Superior temporal gyrus (tissue), 1 donor: ENCODE measurements at regions not wholly inside any gene's neighbourhood (a gene's known extent, or its start where the extent isn't known, plus 50 kb on each side); places are given as distances from the start of the nearest gene placed in this dataset.
"Not testable (repeated sequence)": the region's sequence is repeated elsewhere in the genome, so short reads cannot be mapped to it uniquely, and the experiment has no call there.

Experiments
- DNase-seq: peaks from one replicate; pipeline ENCODE4 v3.0.0-alpha.2; 2016; ENCODE audit errors: extremely low spot score

DNA sequence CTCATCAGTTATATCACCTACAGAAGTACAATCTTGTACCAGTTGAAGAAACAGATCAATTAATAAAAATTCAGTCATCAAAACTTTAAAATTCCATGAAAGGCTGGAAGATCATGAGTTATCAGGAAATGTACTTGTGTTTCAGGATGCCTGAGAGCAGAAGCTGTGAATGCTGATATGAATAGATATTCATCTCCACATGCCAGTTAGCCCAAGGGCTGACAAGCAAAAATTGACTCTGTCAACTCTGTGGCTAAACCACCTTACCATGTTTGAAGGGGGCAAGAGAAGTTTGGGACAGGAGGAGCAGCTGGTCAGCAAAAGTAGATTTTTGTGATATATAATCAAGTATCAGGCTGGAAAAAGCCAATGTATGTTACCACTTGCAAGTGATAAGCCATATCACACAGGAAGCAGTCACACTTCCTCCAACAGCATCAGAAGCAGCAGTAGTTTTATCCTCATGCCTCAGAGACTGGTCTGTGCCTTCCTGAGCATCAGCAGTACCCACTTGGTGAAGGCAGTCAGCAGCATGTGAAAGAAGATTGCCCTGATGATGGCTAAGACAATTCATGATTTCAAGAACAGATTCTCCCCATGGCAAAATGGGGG is 328.2 kb upstream of the CNTNAP5 start:
- DNase-seq: no peak

GRCh38 chr2:123715467-123715982 is 309.6 kb upstream of the CNTNAP5 start:
- DNase-seq: no peak

DNA sequence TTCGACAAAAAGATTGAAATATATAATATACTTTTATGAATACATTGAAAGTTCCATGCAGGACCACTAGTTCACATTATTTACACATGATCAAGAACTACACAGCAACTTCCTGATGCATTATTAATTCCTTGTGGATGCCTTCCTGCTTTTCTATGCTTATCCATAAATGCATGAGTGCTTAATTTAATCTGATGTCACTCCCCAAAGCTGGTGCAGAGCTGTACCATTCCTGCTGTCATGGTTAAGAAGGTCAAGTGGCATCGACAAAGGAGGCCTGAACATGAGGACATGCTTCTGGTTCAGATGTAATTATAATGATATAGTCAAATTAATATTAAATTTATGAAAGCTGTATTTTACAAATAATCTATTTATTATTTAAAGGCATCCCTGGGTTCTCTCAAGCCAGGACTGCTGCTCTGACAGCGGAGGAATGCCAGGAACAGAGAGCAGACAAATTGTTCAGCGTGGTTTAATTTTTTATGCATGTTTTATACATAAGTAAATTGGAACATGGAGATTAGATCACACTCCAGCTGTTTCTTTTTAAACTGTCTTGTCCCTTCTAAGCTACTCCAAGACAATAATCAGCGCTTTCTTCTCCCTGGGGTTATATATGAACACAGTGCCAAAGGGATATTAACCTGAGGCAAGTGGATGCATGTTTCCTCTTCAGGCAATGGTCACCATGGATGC is 307.3 kb upstream of the CNTNAP5 start:
- DNase-seq: no peak

DNA sequence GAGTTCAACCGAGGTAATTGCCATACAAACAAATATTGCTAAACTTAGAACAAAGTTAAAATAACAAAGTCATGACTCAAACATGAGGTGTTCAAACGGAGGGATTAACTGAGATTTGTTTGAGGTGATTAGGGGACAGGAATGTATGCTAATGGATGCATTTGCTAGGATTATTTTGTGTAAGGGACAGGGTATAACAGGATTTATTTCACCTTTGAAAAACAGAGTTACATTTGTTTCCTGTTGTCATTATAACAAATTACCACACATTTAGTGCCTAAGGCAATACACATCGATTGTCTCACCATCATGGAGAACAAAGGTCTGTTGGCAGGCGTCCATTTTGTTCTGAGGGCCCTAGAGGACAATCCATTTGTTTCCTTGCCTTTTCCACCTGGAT is 304.3 kb upstream of the CNTNAP5 start:
- DNase-seq: no peak

GRCh38 chr2:123723706-123724105 is 301.4 kb upstream of the CNTNAP5 start:
- DNase-seq: no peak

DNA sequence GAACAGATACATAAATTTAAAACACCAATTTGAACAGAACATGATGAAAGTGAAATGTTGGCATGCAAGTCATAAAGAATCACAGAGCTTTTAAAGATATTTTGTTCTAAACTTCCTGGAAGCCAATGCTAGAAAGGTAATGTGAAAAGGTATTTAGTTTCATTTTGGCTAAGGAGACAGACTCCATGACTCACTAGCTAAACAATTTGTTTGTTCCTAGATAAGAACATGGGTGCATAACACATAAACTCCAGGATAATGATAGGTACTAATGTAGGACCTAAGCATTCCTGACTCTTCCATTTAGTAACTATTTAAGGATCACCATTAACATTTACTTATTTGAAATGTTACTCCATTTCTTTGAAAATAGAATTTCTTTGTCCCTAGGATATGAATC is 292.5 kb upstream of the CNTNAP5 start:
- no peak for DNase-seq

GRCh38 chr2:123737371-123737770 is 287.7 kb upstream of the CNTNAP5 start:
- DNase-seq: no peak

- DNase-seq: no peak
Observed at GRCh38 chr2:123738643-123739042, 286.4 kb upstream of the CNTNAP5 start.

GRCh38 chr2:123746006-123746405 is 279.1 kb upstream of the CNTNAP5 start:
- DNase-seq: no peak

DNA sequence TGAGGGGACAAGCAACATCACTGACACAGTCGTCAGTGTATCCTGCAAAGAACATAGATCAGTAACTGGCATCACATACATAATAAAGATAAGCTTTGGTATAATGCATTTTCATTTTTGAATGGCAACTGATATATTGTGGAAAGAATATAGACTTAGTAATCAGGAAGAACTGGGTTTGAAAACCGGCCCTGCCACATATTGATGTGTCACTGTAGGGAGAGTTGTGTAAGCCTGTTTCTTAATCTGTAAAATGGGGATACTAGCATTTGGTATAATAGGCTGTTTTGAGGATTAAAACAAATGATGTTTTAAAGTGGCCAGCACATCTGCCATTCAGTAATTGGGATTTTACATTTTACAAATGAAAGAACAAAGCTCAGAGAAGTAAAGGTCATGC is 277.8 kb upstream of the CNTNAP5 start:
- no peak for DNase-seq

DNA sequence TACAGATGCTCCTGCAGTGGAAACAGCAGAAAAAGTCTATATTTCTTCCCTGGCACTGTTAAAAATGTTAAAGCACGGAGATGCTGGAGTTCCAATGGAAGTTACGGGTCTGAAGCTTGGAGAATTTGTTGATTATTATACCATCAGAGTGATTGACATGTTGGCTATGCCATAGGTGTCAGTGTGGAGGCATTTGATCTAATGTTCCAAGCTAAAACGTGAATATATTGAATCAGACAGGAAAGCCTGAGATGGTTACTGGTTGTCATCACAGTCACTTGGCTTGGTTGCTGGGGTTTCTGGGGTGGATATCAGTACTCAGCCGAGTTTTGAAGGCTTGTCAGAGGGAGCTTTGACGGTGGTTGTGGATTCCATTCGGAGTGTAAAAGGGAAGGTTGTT is 262.9 kb upstream of the CNTNAP5 start:
- DNase-seq: no peak

DNA sequence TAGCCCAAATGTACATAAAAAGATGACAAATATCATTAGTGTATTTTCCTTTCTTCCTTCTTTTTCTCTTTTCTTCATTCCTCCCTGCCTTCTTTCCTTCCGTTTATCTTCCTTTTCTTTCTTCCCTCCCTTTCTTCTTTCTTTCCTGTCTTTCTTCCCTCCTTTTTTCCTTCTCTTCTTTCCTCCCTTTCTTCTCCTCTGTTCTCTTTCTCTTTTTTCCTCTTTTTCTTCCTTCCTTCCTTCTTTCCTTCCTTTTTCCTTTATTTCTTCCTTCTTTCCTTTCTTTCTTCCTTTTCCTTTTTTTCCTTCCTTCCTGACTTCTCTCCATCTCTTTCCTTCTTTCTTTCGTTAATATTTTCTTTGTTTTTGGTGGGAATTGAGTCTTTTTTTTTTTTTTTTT is 256.9 kb upstream of the CNTNAP5 start:
- DNase-seq: no peak

- no peak for DNase-seq
Observed at GRCh38 chr2:123769001-123769400, 256.1 kb upstream of the CNTNAP5 start.

- DNase-seq: no peak
Observed at GRCh38 chr2:123770996-123771720, 253.9 kb upstream of the CNTNAP5 start.

- DNase-seq: no peak
Observed at GRCh38 chr2:123771928-123772632, 253.0 kb upstream of the CNTNAP5 start.

DNA sequence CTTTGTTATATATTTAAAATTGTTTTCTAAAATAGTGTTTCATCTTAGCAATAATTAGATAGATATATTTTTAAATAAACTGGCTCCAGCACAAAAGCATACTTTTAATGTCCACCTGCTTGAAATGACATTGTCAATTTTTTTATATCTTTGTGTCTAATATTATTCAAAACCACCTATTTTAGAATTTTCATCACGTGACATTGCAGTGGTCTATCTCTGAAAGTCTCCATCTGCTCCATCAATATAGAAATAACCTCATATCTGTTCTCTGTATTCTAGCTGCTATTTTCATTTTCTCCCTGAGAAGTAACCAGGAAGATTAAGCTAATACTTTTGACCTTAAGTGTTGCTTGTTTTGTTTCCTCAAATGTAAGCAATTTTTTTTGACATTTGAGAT is 248.0 kb upstream of the CNTNAP5 start:
- no peak for DNase-seq

DNA sequence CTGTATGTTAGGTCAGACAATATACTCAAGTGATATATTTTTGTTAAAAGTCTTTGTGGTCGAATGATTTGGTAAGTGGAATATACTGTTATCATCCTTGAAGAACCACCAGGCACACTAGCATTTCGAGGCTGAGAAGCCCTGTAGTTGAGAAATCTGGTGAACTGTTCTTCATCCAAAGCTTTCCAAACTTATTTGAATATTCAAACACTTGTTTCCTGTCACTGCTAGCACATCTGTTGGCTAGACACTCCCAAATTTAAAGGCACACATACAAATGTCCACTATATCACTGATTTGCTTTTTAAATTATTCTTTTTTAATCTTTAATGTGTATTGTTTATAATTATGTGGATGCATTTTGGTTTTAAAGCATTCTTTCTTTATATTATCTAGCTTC is 241.9 kb upstream of the CNTNAP5 start:
- DNase-seq: no peak

DNA sequence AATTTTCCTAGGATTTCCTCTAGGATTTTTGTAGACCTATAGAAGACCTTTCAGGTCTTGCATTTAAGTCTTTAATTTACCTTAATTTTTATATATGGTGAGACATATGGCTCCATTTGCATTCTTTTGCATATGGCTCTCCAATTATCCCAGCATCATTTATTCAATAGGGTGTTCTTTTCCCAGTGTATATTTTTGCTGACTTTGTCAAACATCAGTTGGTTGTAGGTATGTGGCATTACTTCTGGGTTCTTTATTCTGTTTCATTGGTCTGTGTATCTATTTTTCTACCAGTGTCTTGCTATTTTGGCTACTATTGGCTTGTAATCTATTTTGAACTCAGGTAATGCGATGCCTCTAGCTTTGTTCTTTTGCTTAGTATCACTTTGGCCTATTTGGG is 239.8 kb upstream of the CNTNAP5 start:
- no peak for DNase-seq

DNA sequence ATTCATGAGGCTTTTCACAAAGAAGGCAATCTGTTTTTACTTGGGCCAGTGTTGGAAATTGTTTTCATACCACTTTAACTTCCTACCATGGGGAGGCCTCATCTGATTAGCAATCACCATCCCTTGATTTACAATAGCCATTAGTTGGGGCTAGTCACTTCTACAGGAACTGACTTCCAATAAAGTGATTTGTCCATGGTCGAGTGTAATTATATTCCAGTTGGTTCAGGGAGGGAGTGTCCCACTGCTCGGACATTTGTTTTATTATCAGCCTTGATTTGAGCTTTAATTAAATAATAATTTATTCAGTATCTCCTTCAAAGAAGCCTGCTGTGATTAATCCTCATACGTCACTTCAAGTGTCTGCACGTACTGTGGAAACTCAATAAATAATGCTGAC is 233.9 kb upstream of the CNTNAP5 start:
- DNase-seq: no peak

DNA sequence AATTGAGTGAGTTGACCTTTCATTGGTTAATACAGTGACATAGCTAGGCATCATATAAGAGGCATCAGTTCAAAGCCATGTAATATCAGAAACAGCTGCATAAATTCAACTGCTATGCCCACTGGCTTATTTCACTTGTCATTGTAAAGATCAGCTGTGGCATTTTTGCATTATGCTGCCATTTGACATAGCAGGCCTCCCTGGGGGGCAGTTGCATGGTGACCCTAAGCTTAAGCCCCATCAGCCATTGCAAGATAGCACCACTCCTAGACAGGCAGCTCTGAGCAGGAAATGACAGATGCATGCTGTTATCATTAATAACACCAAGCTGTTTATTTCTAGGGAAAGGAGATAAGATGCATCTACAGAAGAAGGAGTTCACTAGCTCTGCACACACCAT is 233.4 kb upstream of the CNTNAP5 start:
- DNase-seq: no peak

- not testable (repeated sequence) for DNase-seq
Observed at GRCh38 chr2:123804126-123804525, 221.0 kb upstream of the CNTNAP5 start.

GRCh38 chr2:123805746-123806145 is 219.3 kb upstream of the CNTNAP5 start:
- DNase-seq: not testable (repeated sequence)
